ENCODE measurements at regions not wholly inside any gene's neighbourhood (a gene's known extent, or its start where the extent isn't known, plus 50 kb on each side); places are given as distances from the start of the nearest gene placed in this dataset.

DNA sequence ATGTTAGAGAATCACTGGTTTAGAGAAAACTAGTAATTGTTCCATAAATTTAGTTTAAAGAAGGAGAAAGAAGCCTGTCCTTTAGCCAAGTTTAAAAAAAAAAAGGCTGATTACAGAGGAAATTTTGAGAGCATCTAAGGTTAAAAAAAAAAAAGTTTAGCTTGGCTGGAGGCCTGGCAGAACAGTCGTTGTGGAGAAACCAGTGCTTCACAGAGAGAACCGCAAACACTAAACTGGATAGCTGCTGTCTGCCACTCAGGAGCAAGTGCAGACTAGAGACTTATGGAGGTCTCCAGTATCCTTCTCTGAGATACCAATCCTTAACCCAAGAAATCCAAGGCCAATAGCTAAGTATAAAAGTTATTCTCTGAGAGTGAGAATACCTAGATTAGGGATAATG, 84.8 kb upstream of the ANKRD28 start:
- no peak overlapping the region for H3K9ac ChIP-seq (ENCODE audit: low read depth in 2 of 2, low read length in 2 of 2)
- H3K27me3 ChIP-seq, result no peaks in the 10 kb centered on the region
- no peaks in the 10 kb centered on the region for H3K4me1 ChIP-seq
- TF ChIP-seq, protein P1, sequence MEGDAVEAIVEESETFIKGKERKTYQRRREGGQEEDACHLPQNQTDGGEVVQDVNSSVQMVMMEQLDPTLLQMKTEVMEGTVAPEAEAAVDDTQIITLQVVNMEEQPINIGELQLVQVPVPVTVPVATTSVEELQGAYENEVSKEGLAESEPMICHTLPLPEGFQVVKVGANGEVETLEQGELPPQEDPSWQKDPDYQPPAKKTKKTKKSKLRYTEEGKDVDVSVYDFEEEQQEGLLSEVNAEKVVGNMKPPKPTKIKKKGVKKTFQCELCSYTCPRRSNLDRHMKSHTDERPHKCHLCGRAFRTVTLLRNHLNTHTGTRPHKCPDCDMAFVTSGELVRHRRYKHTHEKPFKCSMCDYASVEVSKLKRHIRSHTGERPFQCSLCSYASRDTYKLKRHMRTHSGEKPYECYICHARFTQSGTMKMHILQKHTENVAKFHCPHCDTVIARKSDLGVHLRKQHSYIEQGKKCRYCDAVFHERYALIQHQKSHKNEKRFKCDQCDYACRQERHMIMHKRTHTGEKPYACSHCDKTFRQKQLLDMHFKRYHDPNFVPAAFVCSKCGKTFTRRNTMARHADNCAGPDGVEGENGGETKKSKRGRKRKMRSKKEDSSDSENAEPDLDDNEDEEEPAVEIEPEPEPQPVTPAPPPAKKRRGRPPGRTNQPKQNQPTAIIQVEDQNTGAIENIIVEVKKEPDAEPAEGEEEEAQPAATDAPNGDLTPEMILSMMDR (IDR thresholded peaks at IDR 0.05), result no peak
- no peaks in the 10 kb centered on the region for H3K36me3 ChIP-seq
- H3K4me3 ChIP-seq, result no peak overlapping the region
- H3K27ac ChIP-seq, result no peak overlapping the region
- DNase-seq, result no peak
- no peaks in the 10 kb centered on the region for H3K9me3 ChIP-seq
- intact Hi-C loops (cut with DNase I), result no loop called here

DNA sequence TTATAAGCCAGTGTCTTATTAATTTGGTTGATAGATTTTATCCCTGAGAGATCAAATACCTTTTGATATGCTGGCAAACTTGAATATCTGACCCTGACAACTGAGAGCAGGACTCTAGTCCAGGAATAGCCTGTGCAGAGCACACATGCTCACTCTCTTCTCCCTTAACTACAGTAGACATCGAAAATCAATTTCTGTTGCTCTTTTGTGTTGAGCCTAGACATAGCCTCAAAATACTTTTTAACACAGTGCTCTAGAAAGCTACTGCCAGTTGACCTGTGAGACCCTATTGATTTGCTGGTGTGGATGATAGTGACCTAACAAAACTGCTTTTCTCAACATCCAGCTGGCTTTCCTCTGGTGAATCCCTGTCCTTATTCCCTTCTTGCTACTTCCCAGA, 86.4 kb upstream of the ANKRD28 start:
- H3K4me3 ChIP-seq, result no peak overlapping the region
- no peaks in the 10 kb centered on the region for H3K36me3 ChIP-seq
- H3K27me3 ChIP-seq, result no peaks in the 10 kb centered on the region
- H3K9me3 ChIP-seq, result no peaks in the 10 kb centered on the region
- TF ChIP-seq, protein P1 (IDR thresholded peaks at IDR 0.05), result no peak
- H3K9ac ChIP-seq (ENCODE audit: low read depth in 2 of 2, low read length in 2 of 2), result no peak overlapping the region
- intact Hi-C loops (cut with DNase I), result no loop called here
- H3K4me1 ChIP-seq, result no peaks in the 10 kb centered on the region
- no peak overlapping the region for H3K27ac ChIP-seq
- DNase-seq, result no peak

DNA sequence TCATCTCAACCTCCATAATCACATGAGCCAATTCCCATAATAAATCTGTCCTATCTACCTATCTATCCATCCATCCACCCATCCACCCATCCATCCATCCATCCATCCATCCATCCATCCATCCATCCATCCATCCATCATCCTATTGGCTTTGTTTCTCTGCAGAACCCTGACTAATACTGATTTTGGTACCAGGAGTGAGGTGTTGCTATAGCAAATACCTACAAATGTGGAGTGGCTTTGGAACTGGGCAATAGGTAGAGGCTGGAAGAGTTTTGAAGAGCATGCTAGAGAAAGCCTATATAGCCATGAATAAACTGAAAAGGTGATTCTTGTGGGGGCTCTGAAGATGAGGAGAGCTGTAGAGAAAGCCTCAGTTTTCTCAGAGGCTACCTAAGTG, 88.7 kb upstream of the ANKRD28 start:
- H3K4me3 ChIP-seq, result no peak overlapping the region
- no peaks in the 10 kb centered on the region for H3K27me3 ChIP-seq
- no peak for DNase-seq
- intact Hi-C loops (cut with DNase I), result no loop called here
- no peaks in the 10 kb centered on the region for H3K4me1 ChIP-seq
- TF ChIP-seq, protein P1 (IDR thresholded peaks at IDR 0.05), result no peak
- H3K36me3 ChIP-seq, result no peaks in the 10 kb centered on the region
- H3K27ac ChIP-seq, result no peak overlapping the region
- no peak overlapping the region for H3K9ac ChIP-seq (ENCODE audit: low read depth in 2 of 2, low read length in 2 of 2)
- H3K9me3 ChIP-seq, result no peaks in the 10 kb centered on the region

DNA sequence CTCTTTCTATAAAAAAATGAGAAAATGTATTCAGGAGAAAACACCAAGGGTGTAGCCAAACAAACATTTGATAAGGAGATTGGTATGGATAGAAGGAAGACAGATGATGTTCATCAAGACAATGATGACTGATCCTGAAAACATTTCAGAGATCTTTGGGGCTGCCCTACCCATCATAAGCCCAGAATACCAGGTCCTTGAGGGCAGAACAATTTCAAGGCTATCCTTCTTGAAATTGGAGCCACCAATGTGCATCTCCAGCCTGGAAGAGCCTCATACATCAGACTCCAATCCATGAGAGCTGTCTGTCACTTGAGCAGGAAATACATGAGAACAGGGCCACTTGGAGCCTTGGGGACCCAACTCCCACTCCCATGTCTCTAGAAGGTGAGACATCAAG, 89.5 kb upstream of the ANKRD28 start:
- H3K4me3 ChIP-seq, result no peak overlapping the region
- intact Hi-C loops (cut with DNase I), result no loop called here
- H3K9ac ChIP-seq (ENCODE audit: low read depth in 2 of 2, low read length in 2 of 2), result no peak overlapping the region
- DNase-seq, result no peak
- H3K27ac ChIP-seq, result no peak overlapping the region
- no peaks in the 10 kb centered on the region for H3K36me3 ChIP-seq
- no peaks in the 10 kb centered on the region for H3K4me1 ChIP-seq
- TF ChIP-seq, protein P1 (IDR thresholded peaks at IDR 0.05), result no peak
- H3K9me3 ChIP-seq, result no peaks in the 10 kb centered on the region
- no peaks in the 10 kb centered on the region for H3K27me3 ChIP-seq

DNA sequence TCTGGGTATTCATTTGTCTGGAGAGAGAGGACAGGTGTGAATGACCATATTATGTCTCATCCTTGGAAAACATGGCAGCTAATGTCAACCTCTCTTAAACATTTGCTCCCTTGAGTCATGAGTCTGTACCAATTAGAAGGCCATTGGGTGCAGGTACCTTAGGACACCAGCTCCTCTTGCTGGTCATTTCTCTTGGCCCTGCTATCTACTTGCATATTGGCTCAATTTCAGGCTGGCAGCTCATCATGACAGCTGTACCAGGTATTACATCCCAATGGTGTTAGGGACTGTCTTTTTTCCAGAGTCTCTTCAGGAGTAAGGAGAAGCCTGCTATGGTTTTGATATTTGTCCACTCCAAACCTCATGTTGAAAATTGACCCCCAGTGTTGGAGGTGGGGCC, 92.2 kb upstream of the ANKRD28 start:
- no peak for DNase-seq
- Histone ChIP-seq H3K4me1 (no peaks in the 10 kb centered on the region), H3K27ac (no peak overlapping the region), H3K36me3 (no peaks in the 10 kb centered on the region), H3K27me3 (no peaks in the 10 kb centered on the region), H3K9ac (ENCODE audit: low read depth in 2 of 2, low read length in 2 of 2) (no peak overlapping the region), H3K4me3 (no peak overlapping the region), H3K9me3 (no peaks in the 10 kb centered on the region)
- TF ChIP-seq, protein P1 (IDR thresholded peaks at IDR 0.05), result no peak
- intact Hi-C loops (cut with DNase I), result no loop called here

All from colonic mucosa (tissue), 4 donors.